Stimulated activated CD8-positive, alpha-beta memory T cell treated with anti-CD3 and anti-CD28 coated beads, Interleukin-4, amount 100 ng/mL, for 24 hours (primary cell): ENCODE measurements at regions not wholly inside any gene's neighbourhood (a gene's known extent, or its start where the extent isn't known, plus 50 kb on each side); places are given as distances from the start of the nearest gene placed in this dataset.
"Not testable (repeated sequence)": the region's sequence is repeated elsewhere in the genome, so short reads cannot be mapped to it uniquely, and the experiment has no call there.

Source experiments
- DNase-seq: peaks from one replicate; pipeline ENCODE4 v3.0.0-alpha.2; 2020; ENCODE audit warnings: low read depth

DNA sequence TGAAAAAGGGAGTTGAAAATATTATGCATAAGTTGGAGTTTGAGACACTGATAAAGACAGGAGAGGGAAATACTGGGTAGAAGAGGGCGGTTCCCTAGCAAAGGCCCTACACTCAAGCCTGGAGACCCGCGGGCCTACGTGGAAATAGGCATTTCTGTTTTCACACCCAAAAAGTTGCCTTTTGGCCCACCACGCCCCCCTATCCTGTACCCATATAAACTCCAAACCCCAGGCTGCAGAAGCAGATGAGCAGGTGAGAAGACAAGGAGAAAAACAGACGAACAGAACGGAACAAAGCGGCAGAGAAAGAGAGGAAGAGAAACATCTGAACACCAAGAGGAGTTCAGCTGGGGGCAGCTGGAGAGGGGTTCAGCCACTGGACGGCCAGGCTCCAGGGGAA is 177.9 kb downstream of the GALC start:
- no peak for DNase-seq

DNA sequence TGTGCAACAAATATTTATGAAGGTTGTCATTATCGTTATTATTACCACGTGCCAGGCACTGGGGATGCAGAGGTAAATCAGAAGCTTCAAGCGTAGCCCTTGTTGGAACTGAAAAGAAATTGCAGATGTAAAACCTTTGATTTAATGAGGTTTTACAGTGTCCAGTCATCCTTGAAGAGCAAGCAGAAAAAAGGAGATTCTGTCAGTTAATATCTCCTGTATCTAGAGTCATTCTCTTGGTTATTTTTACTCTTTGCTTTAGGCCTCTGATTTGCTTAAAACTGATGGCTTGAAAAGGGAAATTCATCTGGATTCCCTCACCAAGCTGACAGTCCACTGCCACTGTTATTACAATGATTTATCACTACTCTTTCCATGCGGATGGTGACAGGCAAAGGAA is 179.3 kb downstream of the GALC start:
- no peak for DNase-seq

- DNase-seq, result no peak
These were observed 179.8 kb downstream of the GALC start for GRCh38 chr14:87813211-87813610.

GRCh38 chr14:87811246-87811645 is 181.7 kb downstream of the GALC start:
- DNase-seq, result no peak

DNA sequence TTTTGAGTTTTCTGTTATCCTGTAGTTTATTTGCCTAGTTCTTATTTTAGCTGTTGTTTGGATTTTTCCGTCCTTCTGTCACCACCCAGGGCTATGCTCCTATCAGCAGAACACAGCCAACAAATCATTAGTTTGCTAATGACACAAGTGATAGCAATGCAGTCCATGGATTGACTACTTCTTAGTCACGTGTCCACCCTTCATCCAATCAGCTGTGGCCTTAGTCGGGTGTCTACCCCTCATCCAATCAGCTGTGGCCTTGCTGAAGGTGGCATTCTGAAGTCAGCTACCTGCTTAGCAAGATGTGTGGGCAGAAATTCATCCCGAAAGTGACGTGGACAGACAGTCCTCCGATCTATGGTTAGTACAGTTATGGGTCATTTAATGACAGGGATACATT is 182.3 kb downstream of the GALC start:
- DNase-seq, result no peak

DNA sequence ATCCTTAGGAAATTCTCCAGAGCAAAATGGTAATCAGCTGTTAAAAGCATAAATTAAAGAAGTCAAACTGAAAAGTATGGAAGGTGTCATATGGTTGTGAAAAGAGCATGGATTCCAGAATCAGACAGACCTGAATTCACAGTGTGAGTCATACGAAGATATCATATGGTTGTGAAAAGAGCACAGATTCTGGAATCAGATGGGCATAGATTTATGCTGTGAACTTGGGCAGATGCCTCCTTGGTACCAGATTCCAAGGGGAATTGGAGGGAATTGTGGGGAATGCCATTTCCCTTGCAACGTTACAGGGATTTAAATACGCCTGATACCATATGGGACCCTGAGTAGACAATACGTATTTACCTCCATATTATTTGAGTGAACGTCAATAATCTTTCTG is 183.7 kb downstream of the GALC start:
- no peak for DNase-seq

DNA sequence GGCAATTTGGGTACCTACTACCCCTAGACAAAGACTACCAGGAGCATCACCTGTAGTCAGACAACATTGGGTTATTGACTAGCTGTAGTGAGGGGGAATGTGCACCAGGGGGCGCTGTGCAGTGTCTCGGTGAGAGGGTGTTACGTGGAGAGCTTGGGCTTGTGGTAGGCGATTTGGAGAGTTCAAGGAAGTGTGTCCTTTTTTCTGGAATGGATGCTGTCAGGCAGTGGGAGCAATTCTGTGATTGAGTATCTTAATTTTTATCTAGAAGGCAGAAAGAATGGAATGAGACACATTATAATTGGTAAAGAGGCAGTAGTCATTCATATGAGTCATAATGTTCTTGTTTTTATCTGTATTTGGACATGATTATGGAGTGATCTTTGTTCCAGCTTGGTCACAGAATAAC is 187.7 kb downstream of the GALC start:
- DNase-seq, result peak; percentile 34

DNA sequence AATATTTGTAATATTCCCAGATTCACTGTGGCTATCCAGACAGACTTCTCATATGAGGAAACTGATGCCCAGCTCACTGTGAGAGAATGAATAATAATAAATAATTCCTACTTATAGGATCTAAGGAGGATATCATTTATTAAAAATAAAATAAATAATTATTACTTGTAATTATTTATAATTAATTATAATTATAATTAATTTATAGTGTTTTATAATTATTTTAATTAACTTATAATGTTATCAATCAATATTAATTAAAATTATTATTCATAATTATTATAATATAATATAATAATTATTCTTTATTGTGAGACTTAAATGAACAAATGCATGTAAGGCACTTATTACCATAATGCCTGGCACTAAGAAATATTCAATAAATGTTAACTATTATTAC is 192.8 kb downstream of the GALC start:
- no peak for DNase-seq

- no peak for DNase-seq
These were observed 193.6 kb downstream of the GALC start for GRCh38 chr14:87799400-87799799.

DNA sequence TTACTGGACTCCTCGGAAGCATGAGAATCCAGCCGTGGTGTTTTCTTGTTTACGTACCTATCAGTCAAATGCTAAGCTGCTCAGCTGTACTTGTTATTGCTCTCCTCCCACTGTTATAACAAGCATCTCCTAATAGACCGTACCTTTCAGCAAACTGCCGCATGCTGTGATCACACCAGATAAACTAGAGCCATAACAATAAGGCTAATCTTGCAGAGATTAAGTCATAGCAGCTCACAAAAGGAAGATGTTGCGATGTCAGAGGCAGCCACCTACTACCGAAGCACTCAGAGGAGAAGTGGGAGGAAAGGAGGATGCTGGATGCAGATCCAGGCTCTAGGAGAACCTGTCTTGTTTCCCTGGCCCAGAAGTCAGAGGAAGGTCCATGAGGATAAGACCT is 196.0 kb downstream of the GALC start:
- no peak for DNase-seq

GRCh38 chr14:87794561-87794960 is 198.4 kb downstream of the GALC start:
- DNase-seq, result no peak

DNA sequence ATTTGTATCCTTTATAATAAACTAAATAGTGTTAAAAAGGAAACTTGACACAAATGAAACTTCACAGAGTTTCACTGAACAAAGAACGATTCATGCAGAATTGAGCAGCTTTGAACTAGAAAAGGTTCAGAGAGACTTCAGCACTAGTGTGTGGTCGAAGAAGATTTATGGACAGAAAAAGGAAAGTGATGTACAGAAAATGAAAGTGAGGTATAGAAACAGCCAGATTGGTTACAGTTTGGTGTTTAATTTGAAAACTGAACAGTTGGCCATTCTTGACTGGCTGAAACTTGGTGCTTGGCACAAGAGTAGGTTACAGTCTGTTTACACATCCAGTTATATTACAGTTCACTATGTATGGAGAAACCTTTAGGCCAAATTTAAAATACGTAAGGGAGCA is 207.1 kb downstream of the GALC start:
- DNase-seq, result no peak

DNA sequence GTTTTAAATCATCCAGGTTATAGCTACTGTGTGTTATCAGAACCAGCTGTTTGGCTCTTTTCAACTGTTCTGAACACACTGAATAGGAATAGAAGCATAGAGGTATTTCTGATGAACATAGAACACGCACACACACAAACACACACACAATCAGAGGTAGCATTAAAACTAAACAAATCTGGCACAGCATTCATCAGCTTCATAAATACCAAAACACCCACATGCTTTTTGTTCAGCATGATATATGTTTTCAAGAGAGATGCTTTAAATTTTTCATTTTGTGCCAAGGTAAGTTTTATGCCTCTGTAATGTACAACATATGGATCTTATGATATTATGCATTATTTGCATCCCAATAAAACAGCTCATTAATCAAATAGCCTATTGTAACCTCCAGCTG is 208.6 kb downstream of the GALC start:
- DNase-seq, result no peak

DNA sequence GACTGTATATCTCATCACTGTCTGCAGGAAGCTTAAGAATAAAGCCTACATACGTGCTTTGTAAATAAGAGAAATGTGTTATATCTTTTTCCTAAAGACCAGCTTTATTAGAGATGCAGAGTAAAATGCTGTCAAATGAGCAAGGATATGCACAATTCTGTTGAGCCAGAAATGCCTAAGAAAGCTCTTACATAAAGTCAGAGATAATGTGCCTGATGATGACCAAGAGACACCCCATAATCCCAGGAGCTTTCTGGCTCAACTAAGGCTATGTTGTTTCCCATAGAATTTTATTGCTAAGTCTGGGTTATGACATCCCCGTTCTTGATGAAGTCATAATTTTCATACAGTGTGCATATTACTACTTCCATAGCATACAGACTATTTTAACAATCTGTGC is 209.9 kb downstream of the GALC start:
- DNase-seq, result no peak

GRCh38 chr14:87772854-87773253 is 220.1 kb downstream of the GALC start:
- DNase-seq, result no peak

- DNase-seq, result no peak
These were observed 225.4 kb downstream of the GALC start for GRCh38 chr14:87767567-87767901.

DNA sequence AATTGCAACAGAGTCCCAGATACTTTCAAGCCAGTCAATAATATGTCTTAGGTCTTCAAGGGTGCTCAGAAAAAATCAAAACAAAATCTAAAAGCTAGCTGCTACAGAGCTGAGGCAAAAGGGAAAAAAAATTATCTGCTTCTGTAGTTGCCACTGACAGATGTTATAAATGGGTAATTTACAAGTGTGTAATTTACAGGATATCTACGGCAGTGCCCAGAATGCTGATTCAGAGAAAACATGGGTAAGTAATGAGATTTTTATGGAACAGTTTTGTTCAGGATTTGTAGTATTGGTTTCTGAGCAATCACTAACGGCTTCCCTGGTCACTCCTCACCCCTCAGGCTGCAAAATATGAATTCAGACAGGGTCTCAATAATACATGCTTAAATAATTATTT is 234.1 kb downstream of the GALC start:
- no peak for DNase-seq

DNA sequence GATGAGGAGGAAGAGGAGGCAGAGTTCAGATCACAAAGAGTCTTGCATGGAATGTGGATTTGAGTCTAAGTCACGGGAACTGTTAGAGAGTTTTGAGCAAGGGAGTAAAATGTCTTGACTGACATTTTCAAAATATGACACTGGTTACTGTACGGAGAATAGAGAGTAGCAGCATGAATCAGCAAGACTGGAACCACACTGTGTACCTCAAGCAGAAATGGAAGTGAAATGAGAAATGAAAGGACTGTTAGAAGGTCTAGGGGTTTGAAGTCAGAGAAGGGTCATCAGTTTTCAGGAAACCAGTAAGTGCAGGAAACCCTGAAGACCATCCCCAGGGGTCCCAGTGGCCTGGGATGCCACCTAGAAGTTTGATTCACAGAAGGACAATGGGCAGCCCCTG is 236.3 kb downstream of the GALC start:
- no peak for DNase-seq

GRCh38 chr14:87754520-87755223 is 238.3 kb downstream of the GALC start:
- DNase-seq, result no peak

DNA sequence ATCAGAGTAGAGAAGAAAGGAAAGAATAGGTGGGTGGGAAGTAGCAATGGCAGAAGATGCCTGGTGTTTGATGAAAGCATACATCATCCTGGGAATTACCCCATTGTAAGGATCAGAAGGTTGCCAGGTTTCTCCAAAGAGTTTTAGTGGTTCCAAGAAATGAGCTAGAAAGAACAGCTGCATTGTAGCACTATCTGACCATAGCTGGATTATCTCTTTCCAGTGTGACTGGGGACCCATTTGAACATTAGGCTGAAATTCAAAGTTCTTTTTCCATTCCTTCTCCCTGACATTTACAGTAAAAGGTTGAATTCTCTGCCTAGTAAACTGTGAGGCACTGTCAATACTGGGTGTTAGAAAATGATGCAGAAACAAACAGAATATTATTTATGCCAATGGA is 244.4 kb downstream of the GALC start:
- DNase-seq, result no peak

DNA sequence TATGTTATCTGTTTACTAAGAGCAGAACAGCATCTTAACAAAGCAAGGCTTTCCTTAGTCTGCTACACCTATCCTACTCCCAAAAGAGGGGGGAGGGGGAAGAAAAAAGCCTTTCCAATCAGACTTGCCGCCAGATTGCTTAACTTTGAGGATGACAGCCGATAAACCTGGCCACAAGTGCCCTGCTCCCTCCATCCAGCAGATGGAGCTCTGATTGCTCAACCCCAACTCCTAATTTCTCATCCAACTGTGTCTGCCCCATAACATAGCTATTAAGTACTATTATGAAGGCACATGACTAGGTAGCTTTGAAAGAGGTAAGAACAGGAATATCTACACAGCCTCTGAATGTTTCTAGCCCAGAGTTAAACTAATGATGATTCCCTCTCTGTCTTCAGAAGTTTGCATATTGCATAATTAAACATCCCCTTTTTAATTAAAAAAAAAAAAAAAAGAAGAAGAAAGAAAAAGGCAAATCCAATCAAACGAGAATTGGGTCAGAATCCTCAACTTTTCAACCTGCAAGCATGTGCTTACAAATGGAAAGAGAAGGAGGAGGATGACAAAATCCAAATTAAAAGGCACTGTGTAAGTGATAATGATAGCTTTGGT is 247.4 kb downstream of the GALC start:
- DNase-seq, result no peak

DNA sequence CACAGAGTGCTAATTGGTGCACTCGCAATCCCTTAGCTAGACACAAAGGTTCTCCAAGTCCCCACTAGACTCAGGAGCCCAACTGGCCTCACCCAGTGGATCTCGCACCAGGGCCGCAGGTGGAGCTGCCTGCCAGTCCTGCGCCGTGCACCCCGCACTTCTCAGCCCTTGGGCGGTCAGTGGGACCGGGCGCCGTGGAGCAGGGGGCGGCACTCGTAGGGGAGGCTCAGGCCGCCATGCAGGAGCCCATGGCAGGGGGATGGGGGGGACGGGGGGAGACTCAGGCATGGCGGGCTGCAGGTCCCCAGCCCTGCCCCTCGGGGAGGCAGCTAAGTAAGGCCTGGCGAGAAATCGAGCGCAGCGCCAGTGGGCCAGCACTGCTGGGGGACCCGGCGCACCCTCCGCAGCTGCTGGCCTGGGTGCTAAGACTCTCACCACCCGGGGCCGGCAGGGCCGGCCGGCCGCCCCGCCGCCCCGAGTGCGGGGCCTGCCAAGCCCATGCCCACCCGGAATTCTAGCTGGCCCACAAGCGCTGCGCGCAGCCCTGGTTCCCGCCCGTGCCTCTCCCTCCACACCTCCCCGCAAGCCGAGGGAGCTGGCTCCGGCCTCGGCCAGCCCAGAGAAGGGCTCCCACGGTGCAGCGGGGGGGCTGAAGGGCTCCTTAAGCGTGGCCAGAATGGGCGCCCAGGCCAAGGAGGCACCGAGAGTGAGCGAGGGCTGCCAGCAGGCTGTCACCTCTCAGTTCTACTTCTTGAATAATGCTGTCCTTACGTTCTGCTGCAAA is 258.2 kb downstream of the GALC start:
- DNase-seq, result not testable (repeated sequence)

DNA sequence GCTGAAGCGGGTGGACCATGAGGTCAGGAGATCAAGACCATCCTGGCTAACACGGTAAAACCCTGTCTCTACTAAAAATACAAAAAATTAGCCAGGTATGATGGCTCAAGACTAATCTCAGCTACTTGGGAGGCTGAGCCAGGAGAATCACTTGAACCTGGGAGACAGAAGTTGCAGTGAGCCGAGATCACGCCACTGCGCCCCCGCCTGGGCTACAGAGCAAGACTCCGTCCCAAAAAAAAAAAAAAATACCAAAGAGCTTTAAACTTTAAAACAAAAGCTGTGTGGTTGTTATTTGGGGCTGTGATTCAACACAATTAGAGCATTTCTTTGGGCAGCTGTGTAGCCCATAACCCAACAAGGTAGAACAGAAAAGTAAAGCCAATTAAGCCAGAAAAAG is 259.9 kb downstream of the GALC start:
- not testable (repeated sequence) for DNase-seq

DNA sequence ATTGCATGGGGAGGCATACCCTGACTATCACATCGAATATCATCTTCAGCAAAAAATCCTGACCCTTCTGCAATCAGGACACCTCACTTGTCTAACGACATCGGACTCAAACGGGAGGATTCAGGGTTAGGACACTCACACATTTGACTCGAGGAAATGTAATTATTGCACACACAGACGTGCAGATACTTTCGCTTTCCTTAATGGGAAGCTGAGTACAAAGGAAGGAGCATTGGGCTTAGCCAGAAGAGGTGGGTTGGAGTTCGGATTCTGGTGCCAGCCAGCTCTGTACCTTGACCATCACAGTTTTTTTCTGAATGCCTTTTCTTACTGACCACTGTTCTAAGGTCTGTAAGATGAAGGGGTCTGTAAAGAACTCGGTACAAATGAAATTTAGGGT is 260.4 kb downstream of the GALC start:
- DNase-seq, result no peak
